Stimulated activated CD8-positive, alpha-beta memory T cell treated with anti-CD3 and anti-CD28 coated beads, Interleukin-2, amount 100 ng/mL, for 1 hour (primary cell): ENCODE measurements at regions not wholly inside any gene's neighbourhood (a gene's known extent, or its start where the extent isn't known, plus 50 kb on each side); places are given as distances from the start of the nearest gene placed in this dataset.
A peak's percentile ranks its signal among the peaks of the same experiment; 100 is the strongest.

Experiments
- DNase-seq, 2 donors: peaks; one replicate each; pipeline ENCODE4 v3.0.0-alpha.2; 2020; ENCODE audit warnings: low read depth in 2 of 2

- DNase-seq: no peak
Observed at GRCh38 chr2:64829525-64829924, 159.7 kb upstream of the SLC1A4 start.

- peak; percentile 66 to 69 for DNase-seq
Observed at GRCh38 chr2:64831134-64831976, 157.8 kb upstream of the SLC1A4 start.

- DNase-seq: no peak
Observed at GRCh38 chr2:64831977-64832328, 157.2 kb upstream of the SLC1A4 start.

GRCh38 chr2:64832936-64833335 lies 156.3 kb upstream of the SLC1A4 start:
- DNase-seq: no peak

- no peak for DNase-seq
Observed at GRCh38 chr2:64836566-64836965, 152.6 kb upstream of the SLC1A4 start.

GRCh38 chr2:64837116-64837731 lies 152.0 kb upstream of the SLC1A4 start:
- DNase-seq: no peak

- no peak for DNase-seq
Observed at GRCh38 chr2:64837925-64838641, 151.1 kb upstream of the SLC1A4 start.

- no peak for DNase-seq
Observed at GRCh38 chr2:64838817-64839216, 150.4 kb upstream of the SLC1A4 start.

GRCh38 chr2:64839844-64840243 lies 149.4 kb upstream of the SLC1A4 start:
- no peak for DNase-seq

- DNase-seq: no peak
Observed at GRCh38 chr2:64840426-64840881, 148.7 kb upstream of the SLC1A4 start.

- DNase-seq: no peak
Observed at GRCh38 chr2:64841461-64841860, 147.7 kb upstream of the SLC1A4 start.

GRCh38 chr2:64842030-64842429 lies 147.2 kb upstream of the SLC1A4 start:
- DNase-seq: no peak

- DNase-seq: no peak
Observed at GRCh38 chr2:64844087-64844486, 145.1 kb upstream of the SLC1A4 start.

GRCh38 chr2:64845273-64845905 lies 143.8 kb upstream of the SLC1A4 start:
- DNase-seq: no peak

- no peak for DNase-seq
Observed at GRCh38 chr2:64846177-64846576, 143.0 kb upstream of the SLC1A4 start.

GRCh38 chr2:64847930-64848329 lies 141.3 kb upstream of the SLC1A4 start:
- DNase-seq: no peak

GRCh38 chr2:64848363-64848762 lies 140.8 kb upstream of the SLC1A4 start:
- no peak for DNase-seq

- no peak for DNase-seq
Observed at GRCh38 chr2:64848945-64849344, 140.3 kb upstream of the SLC1A4 start.

- DNase-seq: no peak
Observed at GRCh38 chr2:64850642-64851041, 138.6 kb upstream of the SLC1A4 start.

- no peak for DNase-seq
Observed at GRCh38 chr2:64852771-64853241, 136.4 kb upstream of the SLC1A4 start.

- DNase-seq: no peak
Observed at GRCh38 chr2:64853306-64853705, 135.9 kb upstream of the SLC1A4 start.

GRCh38 chr2:64853894-64854293 lies 135.3 kb upstream of the SLC1A4 start:
- DNase-seq: no peak
